OCI-LY7 (cell line): ENCODE measurements at regions not wholly inside any gene's neighbourhood (a gene's known extent, or its start where the extent isn't known, plus 50 kb on each side); places are given as distances from the start of the nearest gene placed in this dataset.

Experiments used
- BruUV-seq: library from RNA; stranded (reverse); fragments of 400-500 nt; replicated peaks from 2 replicates; lab custom pipeline; 2021; lab: Mats Ljungman, UMichigan
- CTCF ChIA-PET: fragments of 300-600 bp; sonication (Branson Sonifier 250); formaldehyde crosslinking; loops from one replicate; lab custom pipeline; 2022; ENCODE audit warnings: antibody characterized with exemption; ENCODE audit not compliant: unreplicated experiment; lab: Charles Lee
- POLR2A ChIA-PET: fragments of 300-600 bp; sonication (Branson Sonifier 250); formaldehyde crosslinking; loops from one replicate; lab custom pipeline; 2022; ENCODE audit warnings: antibody characterized with exemption; lab: Charles Lee
- DNase-seq: peaks from one replicate; pipeline ENCODE4 v3.0.0-alpha.2; 2015; ENCODE audit warnings: low spot score
- H2AFZ ChIP-seq: fragments of 200-600 bp; sonication (generic), shearing (Covaris generic); 2 replicates; pipeline ENCODE4 v1.6.1; 2014; ENCODE audit warnings: mild to moderate bottlenecking, antibody characterized with exemption, low read length, moderate library complexity
- H3K27ac ChIP-seq: fragments of 200-600 bp; sonication (generic); 2 replicates; pipeline ENCODE4 v1.5.1; 2014; ENCODE audit warnings: mixed run types, low read depth, mild to moderate bottlenecking, moderate library complexity, low read length, inconsistent platforms; ENCODE audit not compliant: poor library complexity, severe bottlenecking
- H3K36me3 ChIP-seq: fragments of 200-600 bp; sonication (generic); 2 replicates; pipeline ENCODE4 v1.6.1; 2014; ENCODE audit warnings: mild to moderate bottlenecking, antibody characterized with exemption, low read length, moderate library complexity, mixed read lengths; ENCODE audit not compliant: insufficient read depth
- H3K4me1 ChIP-seq: fragments of 200-600 bp; sonication (generic); 2 replicates; pipeline ENCODE4 v1.5.1; 2014; ENCODE audit warnings: mild to moderate bottlenecking, low read length; ENCODE audit not compliant: insufficient read depth, poor library complexity, severe bottlenecking
- H3K4me2 ChIP-seq: fragments of 200-600 bp; sonication (generic); 2 replicates; pipeline ENCODE4 v1.6.1; 2014; ENCODE audit warnings: mild to moderate bottlenecking, low read length
- H3K4me3 ChIP-seq: fragments of 200-600 bp; sonication (generic); 2 replicates; pipeline ENCODE4 v1.5.1; 2014; ENCODE audit warnings: mild to moderate bottlenecking, low read depth, low read length; ENCODE audit not compliant: poor library complexity, severe bottlenecking
- H3K79me2 ChIP-seq: fragments of 200-600 bp; sonication (generic); 2 replicates; pipeline ENCODE4 v1.6.1; 2016; ENCODE audit warnings: low read depth, mild to moderate bottlenecking, low read length, moderate library complexity, mixed read lengths; ENCODE audit not compliant: insufficient read depth
- H3K9me2 ChIP-seq: fragments of 200-600 bp; sonication (generic); 2 replicates; pipeline ENCODE4 v1.6.1; 2016; ENCODE audit warnings: mild to moderate bottlenecking, low read length, mixed read lengths; ENCODE audit not compliant: insufficient read depth
- H3K9me3 ChIP-seq: fragments of 200-600 bp; sonication (generic); 2 replicates; pipeline ENCODE4 v1.6.1; 2014; ENCODE audit warnings: mild to moderate bottlenecking, mixed run types, low read length, mixed read lengths
- H4K20me1 ChIP-seq: fragments of 200-600 bp; sonication (generic); 2 replicates; pipeline ENCODE4 v1.6.1; 2014; ENCODE audit warnings: mild to moderate bottlenecking, antibody characterized with exemption, low read length, moderate library complexity, mixed read lengths; ENCODE audit not compliant: insufficient read depth
- EZH2phosphoT487 ChIP-seq: fragments of 200-600 bp; sonication (generic); IDR thresholded peaks from 2 replicates; pipeline ENCODE4 v1.6.1; 2018; ENCODE audit warnings: low read depth, borderline replicate concordance, mild to moderate bottlenecking, mixed run types, antibody characterized with exemption, low read length, moderate library complexity, mixed read lengths
- intact Hi-C: fragments of 100-400 bp; cut with micrococcal nuclease; formaldehyde crosslinking; loops from one replicate; pipeline ENCODE4 v1.10.0; 2022; ENCODE audit not compliant: unreplicated experiment
- TF ChIP-seq, protein P1 (sequence below): fragments of 200-600 bp; sonication (generic); conservative IDR thresholded peaks from 2 replicates; pipeline ENCODE4 v1.5.1; 2014; ENCODE audit warnings: mild to moderate bottlenecking, antibody characterized with exemption, low read length, moderate library complexity, mixed read lengths

DNA sequence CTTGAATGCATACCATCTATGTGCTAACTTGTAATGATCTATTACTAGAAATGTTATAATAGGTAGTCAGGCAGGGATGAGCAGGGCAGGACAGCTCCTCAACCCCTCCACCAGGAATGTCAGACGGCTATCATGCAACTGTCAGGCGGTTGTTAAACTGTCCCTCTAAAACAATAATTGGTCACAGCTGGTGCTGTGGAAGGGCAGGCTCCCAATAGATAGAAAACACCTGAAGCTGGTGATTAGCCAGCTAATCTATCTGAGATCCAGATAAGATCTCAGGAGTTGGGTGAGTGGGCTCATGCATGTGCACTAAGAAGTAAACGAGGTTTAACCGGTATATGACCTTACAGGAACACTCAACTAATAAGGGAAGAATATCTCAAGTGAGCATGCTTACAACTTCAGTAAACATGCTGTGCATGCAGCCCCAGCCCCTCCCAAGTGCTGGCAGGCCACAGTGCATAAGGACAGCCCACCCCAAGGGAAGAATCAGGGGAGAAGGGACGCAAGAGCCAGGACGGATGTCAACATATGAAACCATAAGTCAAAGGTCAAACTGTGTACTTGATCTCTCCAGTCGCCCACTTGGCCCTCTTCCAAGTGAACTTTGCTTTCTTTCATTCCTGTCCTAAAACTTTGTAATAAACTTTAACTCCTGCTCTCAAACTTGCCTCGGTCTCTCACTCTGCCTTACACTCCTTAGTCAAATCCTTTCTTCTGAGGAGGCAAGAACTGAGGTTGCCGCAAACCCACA is 566.2 kb upstream of the NRSN1 start:
- DNase-seq: no peak
- Histone ChIP-seq H3K36me3 (no peaks in the 10 kb centered on the region), H3K9me3 (no peaks in the 10 kb centered on the region), H3K4me3 (no peak overlapping the region), H4K20me1 (no peaks in the 10 kb centered on the region), H3K27ac (no peak overlapping the region), H3K4me1 (no peaks in the 10 kb centered on the region), H3K9me2 (no peaks in the 10 kb centered on the region), H3K79me2 (no peaks in the 10 kb centered on the region), H3K4me2 (no peak overlapping the region), H2AFZ (no peak overlapping the region)
- intact Hi-C loops: no loop called here
- BruUV-seq: no TSS peak
- POLR2A ChIA-PET: no interaction called here
- no peak for TF ChIP-seq EZH2phosphoT487
- TF ChIP-seq, protein P1, sequence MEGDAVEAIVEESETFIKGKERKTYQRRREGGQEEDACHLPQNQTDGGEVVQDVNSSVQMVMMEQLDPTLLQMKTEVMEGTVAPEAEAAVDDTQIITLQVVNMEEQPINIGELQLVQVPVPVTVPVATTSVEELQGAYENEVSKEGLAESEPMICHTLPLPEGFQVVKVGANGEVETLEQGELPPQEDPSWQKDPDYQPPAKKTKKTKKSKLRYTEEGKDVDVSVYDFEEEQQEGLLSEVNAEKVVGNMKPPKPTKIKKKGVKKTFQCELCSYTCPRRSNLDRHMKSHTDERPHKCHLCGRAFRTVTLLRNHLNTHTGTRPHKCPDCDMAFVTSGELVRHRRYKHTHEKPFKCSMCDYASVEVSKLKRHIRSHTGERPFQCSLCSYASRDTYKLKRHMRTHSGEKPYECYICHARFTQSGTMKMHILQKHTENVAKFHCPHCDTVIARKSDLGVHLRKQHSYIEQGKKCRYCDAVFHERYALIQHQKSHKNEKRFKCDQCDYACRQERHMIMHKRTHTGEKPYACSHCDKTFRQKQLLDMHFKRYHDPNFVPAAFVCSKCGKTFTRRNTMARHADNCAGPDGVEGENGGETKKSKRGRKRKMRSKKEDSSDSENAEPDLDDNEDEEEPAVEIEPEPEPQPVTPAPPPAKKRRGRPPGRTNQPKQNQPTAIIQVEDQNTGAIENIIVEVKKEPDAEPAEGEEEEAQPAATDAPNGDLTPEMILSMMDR: no peak
- CTCF ChIA-PET: no interaction called here

DNA sequence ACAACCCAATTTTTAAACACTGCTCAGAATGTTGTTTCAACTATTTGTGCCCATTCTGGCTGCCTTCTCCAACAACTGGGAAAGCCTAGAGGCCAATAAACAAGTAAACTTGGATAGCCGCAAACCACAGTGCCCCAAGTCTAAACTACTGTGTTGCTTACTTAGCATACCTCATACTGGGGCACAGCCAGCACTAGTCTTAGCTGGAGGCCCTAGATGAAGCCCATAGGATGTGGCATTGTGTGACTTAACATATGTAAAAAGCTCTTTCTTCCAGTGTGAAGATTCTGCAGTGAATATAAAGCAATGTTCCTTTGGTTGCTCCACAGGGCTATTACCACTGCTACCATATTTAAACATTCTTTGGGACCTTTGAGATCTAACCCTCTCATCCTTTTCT is 564.3 kb upstream of the NRSN1 start:
- no peaks in the 10 kb centered on the region for H3K36me3 ChIP-seq
- ChIA-PET CTCF (no interaction called here), POLR2A (interaction anchor here (0.6 to 0.8 kb wide), 2 partner anchors 397 to 599 kb away, joined by 3 read pairs; no protein-coding TSS in a partner anchor)
- no peak overlapping the region for H2AFZ ChIP-seq
- no peaks in the 10 kb centered on the region for H4K20me1 ChIP-seq
- H3K79me2 ChIP-seq: no peaks in the 10 kb centered on the region
- BruUV-seq: no TSS peak
- no peak for TF ChIP-seq EZH2phosphoT487
- TF ChIP-seq, protein P1: no peak
- no peak overlapping the region for H3K27ac ChIP-seq
- no peak for DNase-seq
- no peak overlapping the region for H3K4me3 ChIP-seq
- H3K4me1 ChIP-seq: no peaks in the 10 kb centered on the region
- H3K4me2 ChIP-seq: no peak overlapping the region
- H3K9me2 ChIP-seq: no peaks in the 10 kb centered on the region
- intact Hi-C loops: no loop called here
- no peaks in the 10 kb centered on the region for H3K9me3 ChIP-seq

- Histone ChIP-seq H3K4me3 (no peak overlapping the region), H2AFZ (no peak overlapping the region), H3K36me3 (no peaks in the 10 kb centered on the region), H3K79me2 (no peaks in the 10 kb centered on the region), H3K9me3 (no peaks in the 10 kb centered on the region), H3K4me2 (no peak overlapping the region), H3K27ac (no peak overlapping the region), H4K20me1 (no peaks in the 10 kb centered on the region), H3K4me1 (no peaks in the 10 kb centered on the region), H3K9me2 (no peaks in the 10 kb centered on the region)
- intact Hi-C loops: no loop called here
- no TSS peak for BruUV-seq
- DNase-seq: no peak
- CTCF ChIA-PET: no interaction called here
- POLR2A ChIA-PET: no interaction called here
- no peak for TF ChIP-seq EZH2phosphoT487
- TF ChIP-seq, protein P1: no peak
These were observed 563.5 kb upstream of the NRSN1 start for GRCh38 chr6:23562554-23562953.
